Erythroblast (primary cell): ENCODE measurements at regions not wholly inside any gene's neighbourhood (a gene's known extent, or its start where the extent isn't known, plus 50 kb on each side); places are given as distances from the start of the nearest gene placed in this dataset.

Experiments used
- GATA1 ChIP-seq: IDR thresholded peaks from 2 replicates; pipeline ENCODE4 v1.6.1; 2011; ENCODE audit warnings: low read depth, mild to moderate bottlenecking, control low read depth, low read length, moderate library complexity
- POLR2A ChIP-seq: IDR thresholded peaks from 2 replicates; pipeline ENCODE4 v1.6.1; 2011; ENCODE audit warnings: mild to moderate bottlenecking, low read length

- no peak for TF ChIP-seq POLR2A
- TF ChIP-seq GATA1: no peak
These were observed 51.6 kb downstream of the SMIM38 start for GRCh38 chr11:69207165-69207889.
